ENCODE measurements at regions not wholly inside any gene's neighbourhood (a gene's known extent, or its start where the extent isn't known, plus 50 kb on each side); places are given as distances from the start of the nearest gene placed in this dataset.

DNA sequence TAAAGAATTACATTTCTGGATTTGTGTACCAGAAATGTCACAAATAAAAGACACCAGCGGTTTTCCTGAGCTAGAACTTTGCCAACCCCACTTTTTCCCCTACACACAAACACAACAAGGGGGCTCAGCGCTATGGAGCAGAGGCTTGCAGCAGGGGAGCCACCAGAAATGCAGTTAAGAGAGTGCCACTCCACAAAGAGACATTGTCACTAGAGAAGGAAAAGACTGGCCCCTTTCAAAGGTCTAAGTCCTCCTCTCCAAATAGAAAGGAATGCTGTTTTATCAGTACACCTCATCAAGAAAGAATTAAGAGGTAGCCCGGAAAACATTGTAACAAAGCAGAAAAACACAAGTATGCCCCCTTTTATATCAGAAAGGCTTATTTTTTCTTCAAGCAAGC lies 419.5 kb downstream of the HNRNPD start:
- Histone ChIP-seq H3K9me1 (ENCODE audit: control insufficient read depth, extremely low read depth, insufficient read depth, low read length) (no peaks in the 10 kb centered on the region), H3K4me2 (ENCODE audit: control insufficient read depth, extremely low read depth, insufficient read depth, low read depth, low read length) (no peak overlapping the region), H4K20me1 (ENCODE audit: control insufficient read depth, extremely low read depth, insufficient read depth, low read length) (no peaks in the 10 kb centered on the region), H3K9me3 (ENCODE audit: control insufficient read depth, low read depth, low read length) (no peaks in the 10 kb centered on the region), H3K4me3 (ENCODE audit: control insufficient read depth in 2 of 3, extremely low read depth in 1 of 3, insufficient read depth in 2 of 3, low read depth in 1 of 3, low read length in 3 of 3) (no peak overlapping the region), H3K27me3 (ENCODE audit: control insufficient read depth, extremely low read depth, insufficient read depth, low read length) (no peaks in the 10 kb centered on the region), H3K9ac (ENCODE audit: control insufficient read depth, extremely low read depth, insufficient read depth, low read length) (no peak overlapping the region), H3K4me1 (ENCODE audit: control insufficient read depth, extremely low read depth, insufficient read depth, low read length) (no peaks in the 10 kb centered on the region), H3K27ac (ENCODE audit: control insufficient read depth, insufficient read depth, low read length) (no peak overlapping the region), H3K79me2 (ENCODE audit: control insufficient read depth, insufficient read depth, low read length) (no peaks in the 10 kb centered on the region), H3K36me3 (ENCODE audit: control insufficient read depth in 2 of 2, extremely low read depth in 1 of 2, insufficient read depth in 2 of 2, low read length in 2 of 2) (no peaks in the 10 kb centered on the region), H2AFZ (ENCODE audit: control insufficient read depth, low read length) (no peak overlapping the region)
- DNase-seq (ENCODE audit: low read depth, low spot score) (no peak), FAIRE-seq (no peak)
- TF ChIP-seq EZH2 (IDR thresholded peaks at IDR 0.05; ENCODE audit: low read length) = no peak
- TF ChIP-seq, protein P1, sequence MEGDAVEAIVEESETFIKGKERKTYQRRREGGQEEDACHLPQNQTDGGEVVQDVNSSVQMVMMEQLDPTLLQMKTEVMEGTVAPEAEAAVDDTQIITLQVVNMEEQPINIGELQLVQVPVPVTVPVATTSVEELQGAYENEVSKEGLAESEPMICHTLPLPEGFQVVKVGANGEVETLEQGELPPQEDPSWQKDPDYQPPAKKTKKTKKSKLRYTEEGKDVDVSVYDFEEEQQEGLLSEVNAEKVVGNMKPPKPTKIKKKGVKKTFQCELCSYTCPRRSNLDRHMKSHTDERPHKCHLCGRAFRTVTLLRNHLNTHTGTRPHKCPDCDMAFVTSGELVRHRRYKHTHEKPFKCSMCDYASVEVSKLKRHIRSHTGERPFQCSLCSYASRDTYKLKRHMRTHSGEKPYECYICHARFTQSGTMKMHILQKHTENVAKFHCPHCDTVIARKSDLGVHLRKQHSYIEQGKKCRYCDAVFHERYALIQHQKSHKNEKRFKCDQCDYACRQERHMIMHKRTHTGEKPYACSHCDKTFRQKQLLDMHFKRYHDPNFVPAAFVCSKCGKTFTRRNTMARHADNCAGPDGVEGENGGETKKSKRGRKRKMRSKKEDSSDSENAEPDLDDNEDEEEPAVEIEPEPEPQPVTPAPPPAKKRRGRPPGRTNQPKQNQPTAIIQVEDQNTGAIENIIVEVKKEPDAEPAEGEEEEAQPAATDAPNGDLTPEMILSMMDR (optimal IDR thresholded peaks at IDR 0.05 in 1 of 3, IDR thresholded peaks at IDR 0.05 in 1 of 3, conservative IDR thresholded peaks at IDR 0.05 in 1 of 3; ENCODE audit: extremely low read depth in 1 of 3, insufficient read depth in 2 of 3, low read length in 3 of 3) = no peak
- dilution Hi-C loops (cut with MboI; ENCODE audit: extremely low pct_ligation_motif_present, low sequenced_read_pairs) = no loop called here

DNA sequence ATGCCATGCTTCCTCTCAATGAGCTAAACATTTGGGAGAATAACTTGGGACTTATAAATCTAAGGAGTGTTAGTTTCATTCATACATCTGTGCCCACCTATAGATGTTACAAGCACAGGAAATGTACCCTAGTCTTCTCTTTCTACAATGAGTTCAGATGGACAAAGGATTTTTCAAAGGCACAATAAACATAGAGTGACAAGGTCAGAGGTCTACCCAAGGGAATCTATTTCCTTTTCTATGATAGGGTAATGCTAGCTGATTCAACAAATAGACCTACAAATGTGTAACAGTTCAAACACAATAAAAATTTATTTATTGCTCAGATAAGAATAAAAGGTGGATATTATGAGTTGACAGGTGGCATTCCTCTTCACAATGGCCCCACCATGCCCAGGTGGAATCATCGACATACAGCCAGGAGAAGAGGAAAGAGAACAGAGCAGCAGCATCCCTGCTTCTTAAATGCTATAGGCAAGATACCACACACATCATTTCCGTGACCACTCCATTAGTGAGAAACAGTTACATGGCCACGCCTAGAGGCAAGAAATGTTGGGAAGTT lies 421.8 kb downstream of the HNRNPD start:
- no peak for TF ChIP-seq EZH2 (IDR thresholded peaks at IDR 0.05; ENCODE audit: low read length)
- TF ChIP-seq, protein P1 (optimal IDR thresholded peaks at IDR 0.05 in 1 of 3, IDR thresholded peaks at IDR 0.05 in 1 of 3, conservative IDR thresholded peaks at IDR 0.05 in 1 of 3; ENCODE audit: extremely low read depth in 1 of 3, insufficient read depth in 2 of 3, low read length in 3 of 3) = no peak
- H3K36me3 ChIP-seq (ENCODE audit: control insufficient read depth in 2 of 2, extremely low read depth in 1 of 2, insufficient read depth in 2 of 2, low read length in 2 of 2) = no peaks in the 10 kb centered on the region
- H3K27me3 ChIP-seq (ENCODE audit: control insufficient read depth, extremely low read depth, insufficient read depth, low read length) = no peaks in the 10 kb centered on the region
- H3K4me3 ChIP-seq (ENCODE audit: control insufficient read depth in 2 of 3, extremely low read depth in 1 of 3, insufficient read depth in 2 of 3, low read depth in 1 of 3, low read length in 3 of 3) = no peak overlapping the region
- H2AFZ ChIP-seq (ENCODE audit: control insufficient read depth, low read length) = no peak overlapping the region
- dilution Hi-C loops (cut with MboI; ENCODE audit: extremely low pct_ligation_motif_present, low sequenced_read_pairs) = no loop called here
- H3K4me2 ChIP-seq (ENCODE audit: control insufficient read depth, extremely low read depth, insufficient read depth, low read depth, low read length) = no peak overlapping the region
- no peaks in the 10 kb centered on the region for H3K79me2 ChIP-seq (ENCODE audit: control insufficient read depth, insufficient read depth, low read length)
- DNase-seq (ENCODE audit: low read depth, low spot score) (no peak), FAIRE-seq (no peak)
- H3K9me1 ChIP-seq (ENCODE audit: control insufficient read depth, extremely low read depth, insufficient read depth, low read length) = no peaks in the 10 kb centered on the region
- H3K9ac ChIP-seq (ENCODE audit: control insufficient read depth, extremely low read depth, insufficient read depth, low read length) = no peak overlapping the region
- no peak overlapping the region for H3K27ac ChIP-seq (ENCODE audit: control insufficient read depth, insufficient read depth, low read length)
- no peaks in the 10 kb centered on the region for H3K4me1 ChIP-seq (ENCODE audit: control insufficient read depth, extremely low read depth, insufficient read depth, low read length)
- H3K9me3 ChIP-seq (ENCODE audit: control insufficient read depth, low read depth, low read length) = no peaks in the 10 kb centered on the region
- no peaks in the 10 kb centered on the region for H4K20me1 ChIP-seq (ENCODE audit: control insufficient read depth, extremely low read depth, insufficient read depth, low read length)

Data from keratinocyte (primary cell).